Neural progenitor cell (in vitro differentiated cells): ENCODE measurements at regions not wholly inside any gene's neighbourhood (a gene's known extent, or its start where the extent isn't known, plus 50 kb on each side); places are given as distances from the start of the nearest gene placed in this dataset.

Experiments
- DNase-seq: peaks from one replicate; pipeline ENCODE4 v3.0.0-alpha.2; 2016; ENCODE audit warnings: low spot score
- H2AFZ ChIP-seq: fragments of 200-600 bp; sonication (generic); replicated peaks from 2 replicates; pipeline ENCODE4 v1.6.1; 2016; ENCODE audit warnings: antibody characterized with exemption
- H3F3A ChIP-seq: fragments of 200-600 bp; sonication (generic); 2 replicates; pipeline ENCODE4 v1.6.1; 2016; ENCODE audit warnings: antibody characterized with exemption, low read depth
- H3K27ac ChIP-seq: fragments of 200-600 bp; sonication (generic); 2 replicates; pipeline ENCODE4 v1.5.1; 2016; ENCODE audit warnings: mild to moderate bottlenecking
- H3K27me3 ChIP-seq: fragments of 200-600 bp; sonication (generic); 2 replicates; pipeline ENCODE4 v1.6.1; 2016; ENCODE audit warnings: mild to moderate bottlenecking, moderate library complexity
- H3K36me3 ChIP-seq: fragments of 200-600 bp; sonication (generic); 2 replicates; pipeline ENCODE4 v1.5.1; 2016
- H3K4me1 ChIP-seq: fragments of 200-600 bp; sonication (generic); 2 replicates; pipeline ENCODE4 v1.6.1; 2016; ENCODE audit warnings: mixed run types
- H3K4me2 ChIP-seq: fragments of 200-600 bp; sonication (generic); 2 replicates; pipeline ENCODE4 v1.6.1; 2016
- H3K4me3 ChIP-seq: fragments of 200-600 bp; sonication (generic); 2 replicates; pipeline ENCODE4 v1.5.1; 2016
- H3K79me2 ChIP-seq: fragments of 200-600 bp; sonication (generic); 2 replicates; pipeline ENCODE4 v1.6.1; 2016; ENCODE audit warnings: low read depth
- H3K9ac ChIP-seq: fragments of 200-600 bp; sonication (generic); 2 replicates; pipeline ENCODE4 v1.6.1; 2016
- H3K9me3 ChIP-seq: fragments of 200-600 bp; sonication (generic); 2 replicates; pipeline ENCODE4 v1.5.1; 2016; ENCODE audit warnings: low read depth
- H4K20me1 ChIP-seq: fragments of 200-600 bp; sonication (generic); 2 replicates; pipeline ENCODE4 v1.6.1; 2016; ENCODE audit warnings: low read depth
- H3K27ac Mint-ChIP-seq: 3 replicates; pipeline ENCODE4 v1.8.0; 2021; ENCODE audit warnings: mixed read lengths
- H3K27me3 Mint-ChIP-seq: 2 replicates; pipeline ENCODE4 v1.8.0; 2022; ENCODE audit warnings: low read depth, mild to moderate bottlenecking, inconsistent platforms, moderate library complexity, mixed read lengths; ENCODE audit not compliant: insufficient read depth
- H3K36me3 Mint-ChIP-seq: 3 replicates; pipeline ENCODE4 v1.8.0; 2021; ENCODE audit warnings: mixed read lengths
- H3K4me1 Mint-ChIP-seq: 3 replicates; pipeline ENCODE4 v1.8.0; 2021; ENCODE audit warnings: mixed read lengths
- H3K4me3 Mint-ChIP-seq: 3 replicates; pipeline ENCODE4 v1.8.0; 2021; ENCODE audit warnings: mild to moderate bottlenecking, moderate library complexity, mixed read lengths
- H3K9me3 Mint-ChIP-seq: 3 replicates; pipeline ENCODE4 v1.8.0; 2020; ENCODE audit warnings: mixed read lengths
- EZH2 ChIP-seq: fragments of 200-600 bp; sonication (generic); IDR thresholded peaks from 2 replicates; pipeline ENCODE4 v1.6.1; 2017; ENCODE audit warnings: antibody characterized with exemption, mild to moderate bottlenecking, moderate library complexity
- EZH2phosphoT487 ChIP-seq: fragments of 200-600 bp; sonication (generic); IDR thresholded peaks from 2 replicates; pipeline ENCODE4 v1.6.1; 2017; ENCODE audit warnings: antibody characterized with exemption
- TF ChIP-seq, protein P1 (sequence below): fragments of 200-600 bp; sonication (generic); IDR thresholded peaks from 2 replicates; pipeline ENCODE4 v1.5.1; 2017; ENCODE audit warnings: antibody characterized with exemption, mild to moderate bottlenecking

GRCh38 chr5:106288979-106289378, 1381.8 kb downstream of the EFNA5 start:
- H3K9ac ChIP-seq: no peak overlapping the region
- no peaks in the 10 kb centered on the region for H3F3A ChIP-seq
- H3K9me3 ChIP-seq: no peaks in the 10 kb centered on the region
- H3K27me3 Mint-ChIP-seq: no peaks in the 10 kb centered on the region
- H3K36me3 Mint-ChIP-seq: no peaks in the 10 kb centered on the region
- no peaks in the 10 kb centered on the region for H3K4me1 ChIP-seq
- H3K4me1 Mint-ChIP-seq: peaks cover 3% of the 10 kb centered on the region
- no peak overlapping the region for H3K4me3 Mint-ChIP-seq
- no peaks in the 10 kb centered on the region for H4K20me1 ChIP-seq
- no peaks in the 10 kb centered on the region for H3K79me2 ChIP-seq
- no peak for DNase-seq
- H3K27ac Mint-ChIP-seq: no peak overlapping the region
- no peak for TF ChIP-seq EZH2phosphoT487
- TF ChIP-seq EZH2: no peak
- no peak overlapping the region for H2AFZ ChIP-seq
- no peaks in the 10 kb centered on the region for H3K27me3 ChIP-seq
- H3K4me2 ChIP-seq: no peak overlapping the region
- no peaks in the 10 kb centered on the region for H3K9me3 Mint-ChIP-seq
- H3K27ac ChIP-seq: no peak overlapping the region
- H3K4me3 ChIP-seq: no peak overlapping the region
- H3K36me3 ChIP-seq: no peaks in the 10 kb centered on the region

- no peak for TF ChIP-seq EZH2phosphoT487
- TF ChIP-seq EZH2: no peak
- TF ChIP-seq, protein P1, sequence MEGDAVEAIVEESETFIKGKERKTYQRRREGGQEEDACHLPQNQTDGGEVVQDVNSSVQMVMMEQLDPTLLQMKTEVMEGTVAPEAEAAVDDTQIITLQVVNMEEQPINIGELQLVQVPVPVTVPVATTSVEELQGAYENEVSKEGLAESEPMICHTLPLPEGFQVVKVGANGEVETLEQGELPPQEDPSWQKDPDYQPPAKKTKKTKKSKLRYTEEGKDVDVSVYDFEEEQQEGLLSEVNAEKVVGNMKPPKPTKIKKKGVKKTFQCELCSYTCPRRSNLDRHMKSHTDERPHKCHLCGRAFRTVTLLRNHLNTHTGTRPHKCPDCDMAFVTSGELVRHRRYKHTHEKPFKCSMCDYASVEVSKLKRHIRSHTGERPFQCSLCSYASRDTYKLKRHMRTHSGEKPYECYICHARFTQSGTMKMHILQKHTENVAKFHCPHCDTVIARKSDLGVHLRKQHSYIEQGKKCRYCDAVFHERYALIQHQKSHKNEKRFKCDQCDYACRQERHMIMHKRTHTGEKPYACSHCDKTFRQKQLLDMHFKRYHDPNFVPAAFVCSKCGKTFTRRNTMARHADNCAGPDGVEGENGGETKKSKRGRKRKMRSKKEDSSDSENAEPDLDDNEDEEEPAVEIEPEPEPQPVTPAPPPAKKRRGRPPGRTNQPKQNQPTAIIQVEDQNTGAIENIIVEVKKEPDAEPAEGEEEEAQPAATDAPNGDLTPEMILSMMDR: no peak
- Histone ChIP-seq H3K4me1 (no peaks in the 10 kb centered on the region), H3K9ac (no peak overlapping the region), H3K9me3 (no peaks in the 10 kb centered on the region), H3K27ac (no peak overlapping the region), H3K36me3 (no peaks in the 10 kb centered on the region), H3K79me2 (no peaks in the 10 kb centered on the region), H3K27me3 (no peaks in the 10 kb centered on the region), H4K20me1 (no peaks in the 10 kb centered on the region), H2AFZ (no peak overlapping the region), H3K4me3 (no peak overlapping the region), H3F3A (no peaks in the 10 kb centered on the region), H3K4me2 (no peak overlapping the region)
- H3K36me3 Mint-ChIP-seq: no peaks in the 10 kb centered on the region
- DNase-seq: no peak
- H3K4me1 Mint-ChIP-seq: peaks cover 3% of the 10 kb centered on the region
- H3K4me3 Mint-ChIP-seq: no peak overlapping the region
- peaks cover 7% of the 10 kb centered on the region for H3K9me3 Mint-ChIP-seq
- no peak overlapping the region for H3K27ac Mint-ChIP-seq
- H3K27me3 Mint-ChIP-seq: no peaks in the 10 kb centered on the region
Measured at GRCh38 chr5:106277540-106278096, 1393.1 kb downstream of the EFNA5 start.

GRCh38 chr5:106269252-106269843, 1401.4 kb downstream of the EFNA5 start:
- Histone ChIP-seq H4K20me1 (no peaks in the 10 kb centered on the region), H3K79me2 (no peaks in the 10 kb centered on the region), H3K27me3 (no peaks in the 10 kb centered on the region), H3K36me3 (no peaks in the 10 kb centered on the region), H3K27ac (no peak overlapping the region), H3F3A (no peaks in the 10 kb centered on the region), H2AFZ (no peak overlapping the region), H3K9ac (no peak overlapping the region), H3K9me3 (no peaks in the 10 kb centered on the region), H3K4me3 (no peak overlapping the region), H3K4me2 (no peak overlapping the region), H3K4me1 (no peaks in the 10 kb centered on the region)
- TF ChIP-seq EZH2: no peak
- no peak for TF ChIP-seq EZH2phosphoT487
- TF ChIP-seq, protein P1: peak; percentile 62
- peak; percentile 11 for DNase-seq
- Mint-ChIP-seq H3K27me3 (no peaks in the 10 kb centered on the region), H3K4me1 (no peaks in the 10 kb centered on the region), H3K27ac (no peak overlapping the region), H3K36me3 (no peaks in the 10 kb centered on the region), H3K9me3 (peaks cover 7% of the 10 kb centered on the region), H3K4me3 (no peak overlapping the region)

DNA sequence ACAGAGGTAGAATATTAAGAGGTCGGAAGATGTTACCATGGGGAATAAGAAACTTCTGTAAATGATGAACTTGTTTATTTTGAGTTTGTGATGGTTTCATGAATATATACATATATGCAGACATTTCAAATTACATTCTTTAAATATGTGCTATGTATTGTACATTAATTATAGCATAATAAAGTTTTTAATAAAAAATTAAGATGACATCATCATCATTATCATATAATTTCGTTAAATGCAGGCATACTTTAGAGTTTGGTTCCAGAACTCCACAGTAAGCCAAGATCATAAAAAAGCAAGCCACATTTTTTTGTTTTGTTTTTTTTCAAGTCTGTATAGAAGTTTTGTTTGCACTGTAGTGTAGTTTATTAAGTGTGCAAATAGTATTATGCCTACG, 1403.5 kb downstream of the EFNA5 start:
- Histone ChIP-seq H3K9ac (no peak overlapping the region), H3F3A (no peaks in the 10 kb centered on the region), H3K4me1 (no peaks in the 10 kb centered on the region), H3K4me2 (no peak overlapping the region), H2AFZ (no peak overlapping the region), H3K79me2 (no peaks in the 10 kb centered on the region), H3K27ac (no peak overlapping the region), H3K27me3 (no peaks in the 10 kb centered on the region), H3K4me3 (no peak overlapping the region), H4K20me1 (no peaks in the 10 kb centered on the region), H3K36me3 (no peaks in the 10 kb centered on the region), H3K9me3 (no peaks in the 10 kb centered on the region)
- Mint-ChIP-seq H3K9me3 (no peaks in the 10 kb centered on the region), H3K27ac (no peak overlapping the region), H3K27me3 (no peaks in the 10 kb centered on the region), H3K4me3 (no peak overlapping the region), H3K4me1 (no peaks in the 10 kb centered on the region), H3K36me3 (no peaks in the 10 kb centered on the region)
- TF ChIP-seq, protein P1: no peak
- TF ChIP-seq EZH2phosphoT487 (no peak), EZH2 (no peak)
- DNase-seq: no peak
